ENCODE measurements at regions not wholly inside any gene's neighbourhood (a gene's known extent, or its start where the extent isn't known, plus 50 kb on each side); places are given as distances from the start of the nearest gene placed in this dataset.

- TF ChIP-seq CTCF (IDR thresholded peaks at IDR 0.05; ENCODE audit: low read depth, low read length) = no peak
- TF ChIP-seq POLR2A (IDR thresholded peaks at IDR 0.05; ENCODE audit: extremely low read depth, insufficient read length) = no peak
These were observed 322.5 kb downstream of the CHL1 start for GRCh38 chr3:519026-519425.
